ENCODE measurements at regions not wholly inside any gene's neighbourhood (a gene's known extent, or its start where the extent isn't known, plus 50 kb on each side); places are given as distances from the start of the nearest gene placed in this dataset.

DNA sequence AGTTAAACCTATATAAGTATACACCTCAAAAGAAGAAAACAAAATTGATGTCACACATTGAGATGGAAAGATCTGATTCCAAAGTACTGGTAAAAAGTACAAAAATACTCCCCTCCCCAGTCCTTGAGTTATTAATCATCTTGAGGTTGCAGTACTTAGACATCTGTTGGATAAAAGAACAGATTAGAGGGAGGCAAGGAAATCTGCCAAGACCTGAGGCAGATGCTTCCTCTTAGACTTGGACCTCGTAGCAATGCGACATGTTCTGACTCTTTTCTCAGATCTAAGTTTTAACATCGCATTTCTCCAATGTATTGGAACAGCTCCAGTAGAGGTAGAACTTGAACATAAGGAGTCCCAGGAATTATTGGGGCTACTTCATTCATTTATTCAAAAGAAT lies 187.9 kb upstream of the GRIN2B start:
- Histone ChIP-seq H3K4me3 (ENCODE audit: low read length in 3 of 3) (no peak overlapping the region), H3K36me3 (ENCODE audit: control insufficient read depth in 2 of 3, insufficient read depth in 3 of 3, low read length in 3 of 3) (no peaks in the 10 kb centered on the region), H3K4me1 (ENCODE audit: control insufficient read depth in 2 of 3, insufficient read depth in 2 of 3, low read depth in 1 of 3, low read length in 3 of 3) (no peaks in the 10 kb centered on the region), H3K9me3 (ENCODE audit: control insufficient read depth in 2 of 3, insufficient read depth in 1 of 3, low read length in 3 of 3) (no peaks in the 10 kb centered on the region), H3K27me3 (ENCODE audit: control insufficient read depth, insufficient read depth, low read length) (no peaks in the 10 kb centered on the region), H3K27ac (ENCODE audit: low read depth in 2 of 2, low read length in 2 of 2) (no peak overlapping the region), H3K9ac (ENCODE audit: low read length in 3 of 3) (no peak overlapping the region)
- FAIRE-seq (no peak), DNase-seq (no peak)
- intact Hi-C loops (cut with DNase I) = loop anchor here (10.0 kb wide), 1 partner anchor 304 kb away; no protein-coding TSS in a partner anchor
- TF ChIP-seq, protein P1, sequence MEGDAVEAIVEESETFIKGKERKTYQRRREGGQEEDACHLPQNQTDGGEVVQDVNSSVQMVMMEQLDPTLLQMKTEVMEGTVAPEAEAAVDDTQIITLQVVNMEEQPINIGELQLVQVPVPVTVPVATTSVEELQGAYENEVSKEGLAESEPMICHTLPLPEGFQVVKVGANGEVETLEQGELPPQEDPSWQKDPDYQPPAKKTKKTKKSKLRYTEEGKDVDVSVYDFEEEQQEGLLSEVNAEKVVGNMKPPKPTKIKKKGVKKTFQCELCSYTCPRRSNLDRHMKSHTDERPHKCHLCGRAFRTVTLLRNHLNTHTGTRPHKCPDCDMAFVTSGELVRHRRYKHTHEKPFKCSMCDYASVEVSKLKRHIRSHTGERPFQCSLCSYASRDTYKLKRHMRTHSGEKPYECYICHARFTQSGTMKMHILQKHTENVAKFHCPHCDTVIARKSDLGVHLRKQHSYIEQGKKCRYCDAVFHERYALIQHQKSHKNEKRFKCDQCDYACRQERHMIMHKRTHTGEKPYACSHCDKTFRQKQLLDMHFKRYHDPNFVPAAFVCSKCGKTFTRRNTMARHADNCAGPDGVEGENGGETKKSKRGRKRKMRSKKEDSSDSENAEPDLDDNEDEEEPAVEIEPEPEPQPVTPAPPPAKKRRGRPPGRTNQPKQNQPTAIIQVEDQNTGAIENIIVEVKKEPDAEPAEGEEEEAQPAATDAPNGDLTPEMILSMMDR (IDR thresholded peaks at IDR 0.05; ENCODE audit: borderline replicate concordance, extremely low read depth, insufficient read depth) = no peak

DNA sequence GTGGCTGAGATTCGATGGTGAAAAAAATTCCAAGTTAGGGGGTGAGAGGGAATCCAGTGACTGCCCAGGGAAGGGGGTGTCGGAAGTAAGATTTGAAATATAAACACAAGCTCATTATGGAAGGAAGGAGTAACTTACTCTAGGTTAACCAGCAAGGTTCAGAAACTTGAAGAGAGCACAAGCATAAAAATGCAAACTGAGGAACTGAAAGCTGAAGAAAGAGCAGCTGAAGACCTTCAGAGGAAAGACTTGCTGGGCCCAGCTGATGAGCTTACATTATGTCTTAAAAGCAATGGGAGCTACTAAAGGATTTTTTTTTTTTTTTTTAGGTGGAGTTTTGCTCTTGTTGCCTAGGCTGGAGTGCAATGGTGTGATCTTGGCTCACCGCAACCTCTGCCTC lies 189.7 kb upstream of the GRIN2B start:
- FAIRE-seq (no peak), DNase-seq (no peak)
- H3K9ac ChIP-seq (ENCODE audit: low read length in 3 of 3) = no peak overlapping the region
- H3K36me3 ChIP-seq (ENCODE audit: control insufficient read depth in 2 of 3, insufficient read depth in 3 of 3, low read length in 3 of 3) = no peaks in the 10 kb centered on the region
- no peaks in the 10 kb centered on the region for H3K9me3 ChIP-seq (ENCODE audit: control insufficient read depth in 2 of 3, insufficient read depth in 1 of 3, low read length in 3 of 3)
- H3K4me1 ChIP-seq (ENCODE audit: control insufficient read depth in 2 of 3, insufficient read depth in 2 of 3, low read depth in 1 of 3, low read length in 3 of 3) = no peaks in the 10 kb centered on the region
- no peaks in the 10 kb centered on the region for H3K27me3 ChIP-seq (ENCODE audit: control insufficient read depth, insufficient read depth, low read length)
- intact Hi-C loops (cut with DNase I) = no loop called here
- H3K27ac ChIP-seq (ENCODE audit: low read depth in 2 of 2, low read length in 2 of 2) = no peak overlapping the region
- H3K4me3 ChIP-seq (ENCODE audit: low read length in 3 of 3) = no peak overlapping the region
- TF ChIP-seq, protein P1 (IDR thresholded peaks at IDR 0.05; ENCODE audit: borderline replicate concordance, extremely low read depth, insufficient read depth) = no peak

DNA sequence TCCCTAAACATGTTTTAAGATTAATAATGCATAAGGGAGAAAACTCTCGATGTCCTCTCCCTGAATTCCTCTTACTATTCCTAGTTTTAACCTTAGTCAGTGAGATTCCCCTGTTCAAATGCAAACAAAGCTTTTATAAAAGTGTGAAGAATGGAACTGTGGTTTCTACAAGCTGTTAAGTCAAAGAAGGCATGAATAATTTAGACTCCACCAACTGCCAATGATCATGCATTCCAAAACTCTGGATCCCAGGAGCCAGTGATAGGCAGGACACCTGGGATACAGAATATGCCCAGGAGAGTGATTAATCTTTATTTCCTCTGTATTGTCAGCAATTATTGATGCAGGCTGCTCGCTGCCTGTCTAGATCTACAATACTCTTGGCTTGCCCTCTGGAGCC lies 190.3 kb upstream of the ATF7IP start:
- DNase-seq = no peak
- intact Hi-C loops (cut with DNase I) = no loop called here
- TF ChIP-seq, protein P1 (IDR thresholded peaks at IDR 0.05; ENCODE audit: borderline replicate concordance, extremely low read depth, insufficient read depth) = no peak
- Histone ChIP-seq H3K9ac (ENCODE audit: low read length in 3 of 3) (no peak overlapping the region), H3K27me3 (ENCODE audit: control insufficient read depth, insufficient read depth, low read length) (no peaks in the 10 kb centered on the region), H3K9me3 (ENCODE audit: control insufficient read depth in 2 of 3, insufficient read depth in 1 of 3, low read length in 3 of 3) (no peaks in the 10 kb centered on the region), H3K4me3 (ENCODE audit: low read length in 3 of 3) (no peak overlapping the region), H3K36me3 (ENCODE audit: control insufficient read depth in 2 of 3, insufficient read depth in 3 of 3, low read length in 3 of 3) (no peaks in the 10 kb centered on the region), H3K27ac (ENCODE audit: low read depth in 2 of 2, low read length in 2 of 2) (no peak overlapping the region), H3K4me1 (ENCODE audit: control insufficient read depth in 2 of 3, insufficient read depth in 2 of 3, low read depth in 1 of 3, low read length in 3 of 3) (no peaks in the 10 kb centered on the region)
- no peak for FAIRE-seq
